ENCODE measurements at regions not wholly inside any gene's neighbourhood (a gene's known extent, or its start where the extent isn't known, plus 50 kb on each side); places are given as distances from the start of the nearest gene placed in this dataset.

DNA sequence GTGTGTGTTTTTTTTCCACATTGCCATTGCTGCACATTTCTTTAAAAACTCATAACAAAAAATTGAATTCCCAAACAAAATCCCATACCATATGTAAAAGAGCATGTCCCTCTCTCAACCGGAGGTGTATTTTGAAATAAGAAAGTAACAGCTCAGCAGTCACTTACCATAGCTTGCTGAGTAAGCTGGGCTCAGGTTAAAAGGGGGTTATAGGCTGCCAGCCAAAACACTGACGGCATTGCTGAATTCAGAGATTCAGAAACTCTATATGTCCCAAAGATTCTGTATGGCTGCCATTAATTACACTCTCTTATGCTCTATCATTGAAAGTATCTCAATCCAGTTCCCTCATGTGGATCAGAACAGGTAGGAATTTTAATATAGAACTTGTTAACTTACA lies 276.0 kb downstream of the FOXG1 start:
- no peak for DNase-seq

DNA sequence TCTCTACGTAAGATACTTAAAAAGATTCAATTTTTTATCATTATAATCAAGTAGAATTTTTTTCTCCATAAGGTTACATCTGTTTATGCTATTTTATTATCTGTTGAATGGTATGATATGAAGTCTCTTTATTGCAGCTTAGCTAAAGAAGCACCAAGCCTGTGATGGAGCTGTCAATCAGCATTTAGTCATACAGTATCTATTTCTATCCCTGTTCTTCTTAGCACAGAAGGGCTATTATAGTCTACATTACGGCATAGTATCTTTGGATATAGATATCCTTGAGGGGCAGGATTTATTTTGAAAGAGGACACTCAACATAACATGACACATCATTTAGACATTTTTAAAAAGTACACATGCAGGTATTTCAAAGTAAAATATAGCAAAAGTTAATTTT lies 277.1 kb downstream of the FOXG1 start:
- no peak for DNase-seq

DNA sequence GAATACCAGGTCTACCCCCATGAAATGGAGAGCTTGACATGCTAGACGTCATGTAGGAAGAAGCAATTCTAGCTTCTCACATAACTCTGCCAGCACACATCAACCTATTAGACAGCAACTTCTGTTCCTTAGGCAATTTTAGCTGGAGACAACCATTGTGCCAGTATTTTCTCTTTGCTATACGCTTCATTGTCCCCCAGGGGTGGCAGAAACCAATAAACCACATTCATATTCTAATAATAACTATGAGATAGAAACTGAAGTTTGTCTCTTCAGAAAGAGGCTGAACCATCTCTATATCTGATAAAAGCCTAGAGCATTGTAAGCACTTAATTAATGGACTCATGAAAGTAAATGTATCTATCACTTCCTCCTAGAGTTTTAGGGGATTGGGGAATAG lies 278.6 kb downstream of the FOXG1 start:
- no peak for DNase-seq

DNA sequence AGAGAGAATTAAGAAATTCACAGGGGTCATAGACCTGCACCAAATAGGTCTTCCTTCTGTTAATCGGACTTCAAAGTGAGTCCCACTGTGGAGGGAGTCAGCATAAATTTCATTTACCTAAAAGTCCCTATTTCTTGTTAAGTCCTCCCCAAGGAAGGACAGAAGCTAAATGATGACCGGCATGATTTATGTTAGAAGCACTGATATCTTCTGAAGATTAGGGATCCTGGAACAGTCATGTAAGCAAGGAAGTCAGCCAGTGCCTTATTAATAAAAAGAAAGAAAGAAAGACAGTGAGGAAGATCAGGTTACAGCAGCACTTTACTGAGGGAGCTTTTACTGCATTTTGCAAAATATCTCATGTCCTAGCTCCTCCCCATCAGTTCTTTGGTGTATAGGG lies 287.5 kb downstream of the FOXG1 start:
- DNase-seq: no peak

DNA sequence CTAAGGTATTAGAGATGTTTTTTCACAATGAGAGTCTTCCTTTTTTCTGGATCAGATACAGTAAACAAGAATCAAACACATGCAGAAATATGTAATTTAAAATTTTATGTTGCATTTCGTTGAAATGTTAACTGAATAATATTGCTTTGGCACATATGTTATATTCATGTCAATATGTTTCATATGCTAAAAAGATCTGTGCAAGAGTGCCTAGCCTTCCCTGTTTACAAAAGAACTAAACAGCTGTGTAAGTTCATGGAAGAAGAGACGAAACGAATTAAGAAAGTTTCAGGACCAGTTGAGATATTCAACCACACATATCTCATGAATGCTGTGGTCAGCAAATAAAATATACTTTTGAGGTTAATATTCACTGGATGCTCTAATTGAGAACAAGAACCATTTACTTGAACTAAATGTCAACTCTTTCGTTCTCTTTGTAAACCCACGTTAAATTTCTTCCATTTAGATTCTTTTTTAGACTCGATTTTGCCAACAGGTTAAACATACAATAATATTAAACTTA lies 289.5 kb downstream of the FOXG1 start:
- no peak for DNase-seq

DNA sequence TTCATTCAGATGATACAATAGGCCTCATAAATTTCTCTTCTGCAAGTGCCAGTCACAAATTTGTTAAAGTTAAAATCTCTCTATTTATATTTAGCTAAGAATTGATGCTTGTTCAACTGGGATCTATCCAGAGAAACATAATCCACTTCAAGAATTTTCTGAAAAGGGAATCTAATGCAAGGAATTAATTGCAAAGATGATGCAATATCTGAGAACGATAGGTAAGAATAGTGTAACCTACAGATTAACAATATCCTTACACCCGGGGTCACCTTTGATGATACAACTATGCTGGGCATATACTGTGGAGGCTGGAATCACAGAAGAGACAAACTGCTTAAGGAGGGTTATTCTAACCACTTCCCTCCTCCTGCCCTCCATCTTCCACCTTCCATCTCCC lies 295.1 kb downstream of the FOXG1 start:
- no peak for DNase-seq

DNA sequence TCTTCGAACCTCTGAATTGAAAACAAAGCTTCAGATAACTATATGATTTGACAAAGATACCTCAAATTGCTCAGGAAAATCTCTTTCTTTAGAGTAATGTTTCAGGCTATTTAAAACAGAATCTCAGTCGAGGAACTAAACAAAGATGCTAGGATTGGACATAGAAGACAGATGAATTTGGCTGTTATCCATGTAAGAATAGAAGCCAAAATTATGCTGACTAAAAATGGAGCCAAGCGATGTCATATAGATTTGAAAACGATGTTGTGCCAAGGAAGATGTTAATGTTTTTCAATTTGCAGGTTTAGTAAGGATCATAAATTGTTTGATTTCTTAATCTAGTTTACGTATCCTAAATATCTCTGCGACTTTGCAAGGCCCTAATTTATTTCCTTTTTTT lies 295.9 kb downstream of the FOXG1 start:
- DNase-seq: no peak

DNA sequence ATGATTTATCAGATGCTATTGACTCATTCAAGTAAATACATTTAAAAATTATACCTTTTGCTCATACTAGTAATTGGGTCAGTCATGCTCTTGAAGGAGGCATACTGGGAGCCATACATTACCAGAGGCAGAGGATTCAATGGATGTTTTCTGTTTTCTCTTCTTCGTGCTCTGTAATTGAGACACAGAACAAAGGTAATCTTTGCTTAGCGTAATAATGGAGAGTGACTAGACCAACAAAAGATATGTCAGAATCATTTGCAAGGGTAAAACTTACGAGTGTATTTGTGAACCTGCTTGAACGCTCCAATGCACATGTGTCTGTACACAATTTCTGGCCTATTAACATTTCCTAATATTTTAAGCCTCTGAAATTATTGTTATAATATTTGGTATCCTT lies 296.4 kb downstream of the FOXG1 start:
- DNase-seq: peak; percentile 17

DNA sequence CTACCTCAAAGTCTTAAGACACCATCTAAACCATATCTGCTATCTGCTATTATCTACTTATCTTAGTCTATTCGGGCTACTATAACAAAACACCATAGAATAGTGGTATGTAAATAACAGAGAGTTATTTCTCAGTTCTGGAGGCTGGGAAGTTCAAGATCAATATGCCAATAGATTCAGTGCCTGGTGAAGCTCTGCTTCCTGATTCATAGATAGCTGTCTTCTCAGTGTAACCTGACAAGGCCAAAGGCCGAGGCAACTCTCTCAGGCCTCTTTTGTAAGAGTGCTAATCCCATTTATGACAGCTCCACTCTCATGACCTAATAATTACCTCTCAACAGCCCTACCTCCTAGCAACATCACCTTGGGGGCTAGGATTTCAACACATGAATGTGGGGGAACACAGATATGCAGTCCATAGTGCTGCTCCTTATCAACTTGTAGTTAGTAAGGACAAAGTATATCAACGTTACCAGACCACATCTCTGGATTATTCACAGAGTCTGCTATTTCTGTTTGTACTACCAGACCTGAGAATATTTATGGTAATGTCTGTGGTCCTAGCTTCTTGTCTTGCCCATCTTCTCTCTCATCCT lies 297.8 kb downstream of the FOXG1 start:
- no peak for DNase-seq

DNA sequence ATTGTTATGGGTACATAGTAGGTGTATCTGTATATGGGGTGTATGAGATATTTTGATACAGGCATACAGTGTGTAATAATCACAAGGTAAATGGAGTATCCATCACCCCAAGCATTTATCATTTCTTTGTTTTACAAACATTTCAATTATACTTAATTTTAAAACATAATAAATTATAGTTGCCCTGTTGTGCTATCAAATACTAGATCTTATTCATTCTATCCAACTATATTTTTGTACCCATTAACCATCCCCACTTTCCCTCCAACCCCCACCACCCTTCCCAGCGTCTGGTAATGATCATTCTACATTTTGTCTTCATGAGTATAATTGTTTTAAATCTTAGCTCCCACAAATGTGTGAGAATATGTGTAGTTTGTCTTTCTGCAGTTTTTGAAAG lies 302.6 kb downstream of the FOXG1 start:
- no peak for DNase-seq

DNA sequence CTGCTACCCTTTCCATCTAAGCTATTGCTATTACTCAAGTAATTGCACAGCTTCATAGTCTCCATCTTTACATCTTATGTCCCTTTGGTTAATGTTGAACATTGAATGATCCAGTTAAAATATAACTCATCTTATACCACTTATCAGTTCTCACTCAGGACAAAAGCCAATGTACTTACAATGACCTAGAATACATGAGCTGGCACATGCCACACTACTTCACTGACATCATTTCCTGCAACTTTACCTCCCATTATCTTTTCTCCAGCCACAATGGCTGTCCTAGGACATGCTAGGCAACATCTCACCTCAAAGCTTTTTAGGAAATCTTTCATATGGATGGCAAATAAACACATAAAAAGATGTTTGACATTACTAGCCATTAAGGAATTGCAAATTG lies 309.2 kb downstream of the FOXG1 start:
- DNase-seq: no peak

DNA sequence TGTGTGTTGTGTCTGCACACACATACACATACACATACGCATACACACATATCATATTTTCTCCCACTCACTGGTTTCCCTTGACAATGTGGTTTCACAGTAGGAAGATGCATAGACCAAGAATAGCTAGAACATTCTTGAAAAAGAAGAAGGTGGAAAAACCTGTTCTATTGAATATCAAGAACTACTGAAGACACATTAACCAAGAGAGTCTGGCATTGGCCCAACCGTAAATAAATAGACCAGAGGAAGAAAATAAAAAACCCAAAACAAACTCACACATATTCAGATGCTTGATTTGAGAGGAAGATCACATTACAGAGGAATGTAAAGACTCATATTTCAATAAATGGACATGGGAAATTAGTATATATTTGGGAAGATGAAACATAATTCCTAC lies 311.3 kb downstream of the FOXG1 start:
- DNase-seq: no peak

DNA sequence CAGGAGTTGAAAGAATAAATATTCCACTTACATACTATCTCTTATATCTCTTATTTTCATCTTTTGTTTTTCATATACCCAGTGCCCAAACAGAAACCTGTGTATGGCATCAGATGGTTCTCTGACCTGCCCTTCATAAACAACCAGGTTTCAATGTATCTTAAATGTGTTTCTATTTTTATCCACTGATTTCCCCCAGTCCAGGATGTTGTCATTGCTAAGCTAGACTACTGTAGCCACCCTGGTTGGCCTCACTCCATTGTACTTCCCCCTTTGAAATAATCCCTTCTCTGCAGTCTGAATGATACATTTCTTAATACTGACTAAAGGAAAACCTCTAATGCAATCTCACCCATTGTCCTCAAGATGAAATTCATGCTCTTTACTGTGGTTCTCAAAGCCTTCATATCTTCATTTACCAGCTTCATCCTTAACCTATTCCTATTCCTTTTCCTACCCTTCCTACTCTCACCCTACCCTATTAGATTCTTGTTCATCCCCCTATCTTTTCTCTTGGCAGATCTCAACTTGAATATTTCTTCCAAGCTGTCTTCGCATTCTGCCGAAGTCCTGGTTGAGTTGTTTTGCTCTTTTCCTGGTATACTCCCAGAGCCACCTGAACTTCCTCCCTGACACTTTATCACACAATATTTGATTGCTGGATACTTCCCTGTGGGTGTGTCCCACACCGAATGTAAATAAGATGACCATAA lies 312.4 kb downstream of the FOXG1 start:
- no peak for DNase-seq

DNA sequence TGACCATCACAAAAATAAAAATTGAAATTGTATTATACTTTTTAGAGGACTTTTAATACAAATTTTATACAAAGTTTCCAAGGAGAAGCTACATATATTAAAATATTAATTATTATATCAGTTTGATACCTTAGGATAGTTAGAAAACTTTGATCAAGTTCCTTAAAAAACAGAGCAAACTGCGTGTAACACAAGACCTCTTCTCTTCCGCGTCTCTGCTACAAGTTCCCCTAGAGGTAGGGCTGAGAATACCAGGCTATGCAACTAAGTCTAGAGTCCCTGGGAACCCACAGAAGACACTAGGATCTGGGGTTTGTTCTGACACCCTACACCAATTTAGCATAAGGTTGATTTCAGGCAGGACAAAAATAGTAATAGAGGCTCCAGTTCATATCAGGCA lies 319.0 kb downstream of the FOXG1 start:
- DNase-seq: no peak

DNA sequence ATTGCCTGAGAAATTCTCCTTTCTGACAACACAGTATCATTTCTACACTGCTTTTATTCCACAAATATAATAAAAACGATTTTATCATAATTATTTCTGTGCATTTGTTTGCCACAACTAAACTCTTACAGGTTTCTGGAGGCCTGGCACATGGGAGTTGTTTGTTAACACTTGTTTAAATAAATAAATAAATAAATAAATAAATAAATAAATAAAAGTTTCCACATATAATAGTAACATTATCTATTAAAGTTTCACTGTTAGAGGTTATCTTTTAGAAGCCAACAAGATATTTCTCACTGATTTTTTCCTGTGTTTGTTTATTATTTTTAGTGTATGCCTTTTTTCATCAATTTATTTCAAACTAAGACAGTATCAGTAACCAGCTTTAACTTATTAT lies 323.3 kb downstream of the FOXG1 start:
- DNase-seq: no peak

DNA sequence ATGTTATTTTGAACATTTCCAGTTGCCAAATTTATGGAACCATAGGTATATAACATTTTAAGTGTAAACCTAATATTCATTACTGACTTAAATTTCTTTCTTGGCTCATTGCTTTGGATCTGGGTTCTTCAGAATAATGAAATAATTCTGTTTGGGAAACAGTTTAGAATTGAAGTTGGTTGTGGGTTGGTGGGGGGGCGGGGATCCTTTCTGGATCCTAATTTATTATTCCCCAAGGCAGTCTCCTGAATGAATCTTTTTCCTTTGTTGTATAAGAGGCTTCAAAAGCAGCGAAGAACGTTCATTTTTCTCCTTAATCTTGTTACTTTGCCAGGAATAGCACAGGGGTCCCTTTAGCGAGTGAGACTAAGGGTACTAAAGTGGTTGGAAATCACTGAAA lies 325.5 kb downstream of the FOXG1 start:
- no peak for DNase-seq

DNA sequence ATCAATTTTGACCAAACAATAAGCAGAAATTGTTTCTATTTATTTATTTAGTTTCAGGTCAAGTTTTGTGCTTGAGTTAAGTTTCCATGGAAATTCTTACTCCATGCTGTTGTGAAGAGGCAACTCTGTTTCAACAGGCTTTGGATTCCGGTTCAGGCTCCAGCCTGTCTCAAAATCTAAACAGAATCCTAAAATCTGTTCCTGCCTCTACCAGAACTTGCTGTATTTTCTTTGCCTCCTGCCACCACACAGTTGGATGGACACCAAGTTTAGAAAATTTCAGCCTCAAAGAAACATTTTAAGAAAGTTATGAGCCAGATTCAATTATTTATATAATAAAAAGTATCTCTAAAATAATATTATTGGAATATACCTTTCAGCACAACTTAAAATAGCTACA lies 330.9 kb downstream of the FOXG1 start:
- no peak for DNase-seq

DNA sequence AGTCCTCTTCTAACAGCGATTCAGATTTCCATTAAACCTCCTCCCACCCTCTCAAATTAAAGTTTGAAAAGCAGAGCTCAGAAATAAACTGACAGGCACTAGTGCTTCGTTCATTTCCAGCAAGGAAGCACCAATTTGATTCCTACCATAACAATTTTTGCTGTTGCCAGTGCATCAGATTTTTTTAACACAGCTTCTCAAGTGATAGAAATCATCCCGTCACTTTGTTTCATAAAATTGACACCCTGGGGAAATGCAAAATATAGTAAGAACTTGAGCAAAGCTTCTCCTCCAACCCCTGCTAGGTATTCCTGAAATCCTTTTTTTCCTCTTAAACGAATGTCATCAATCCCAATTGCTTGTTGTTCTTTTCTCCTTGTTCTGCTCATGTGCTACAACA lies 332.1 kb downstream of the FOXG1 start:
- no peak for DNase-seq

DNA sequence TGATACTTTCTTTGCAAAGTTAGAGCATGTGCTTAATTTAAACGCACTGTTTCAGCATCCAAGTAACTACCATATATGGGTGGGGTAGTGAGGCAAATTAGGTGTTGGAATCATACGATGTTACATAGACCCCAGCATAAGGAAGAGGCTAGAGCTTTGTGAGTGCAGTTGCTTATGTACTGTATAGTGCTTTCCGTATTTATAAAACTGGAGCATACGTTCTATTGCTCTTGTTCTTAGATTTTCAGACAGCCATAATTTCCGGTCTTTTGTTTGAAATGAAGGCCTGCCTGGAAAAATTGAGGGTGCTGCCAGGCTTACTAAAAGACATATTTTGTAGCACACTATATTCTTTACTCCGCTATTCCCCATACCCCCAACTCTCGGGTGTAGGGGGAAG lies 335.7 kb downstream of the FOXG1 start:
- DNase-seq: no peak

DNA sequence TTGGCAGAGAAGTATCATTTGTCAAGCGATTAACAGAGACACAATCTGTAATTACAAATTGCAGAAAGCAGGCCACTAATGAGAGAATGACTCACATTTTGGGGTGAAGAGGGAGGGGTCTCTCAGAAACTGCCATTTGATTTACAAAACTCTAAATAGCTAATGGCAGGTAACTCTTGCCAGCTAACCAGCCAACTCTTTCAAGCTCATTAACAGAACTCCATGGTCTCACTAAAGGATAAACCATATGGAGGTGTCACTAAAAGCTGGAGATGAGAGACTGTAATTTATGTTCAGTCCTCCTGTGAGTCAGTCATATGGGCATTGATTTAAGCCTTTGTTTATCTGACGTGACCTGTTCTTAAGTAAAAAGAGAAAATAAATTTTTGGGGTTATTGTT lies 336.4 kb downstream of the FOXG1 start:
- peak; percentile 95 for DNase-seq

DNA sequence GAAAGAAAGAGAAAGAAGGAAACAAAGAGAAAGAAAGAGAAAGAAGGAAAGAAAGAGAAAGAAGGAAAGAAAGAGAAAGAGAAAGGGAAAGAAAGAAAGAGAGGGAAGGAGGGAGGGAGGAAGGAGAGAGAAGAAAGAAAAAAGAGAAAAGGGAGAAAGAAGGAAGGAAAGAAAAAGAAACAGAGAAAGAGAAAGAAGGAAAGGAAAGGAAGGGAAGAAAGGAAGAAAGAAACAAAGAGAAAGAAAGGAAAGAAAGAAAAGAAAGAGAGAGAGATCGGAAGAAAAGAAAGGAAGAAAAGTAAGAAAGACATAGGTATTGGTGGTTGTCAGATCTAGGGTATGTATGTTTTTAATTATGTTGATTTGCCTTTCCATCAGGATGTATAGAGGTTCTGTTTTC lies 342.3 kb downstream of the FOXG1 start:
- no peak for DNase-seq

DNA sequence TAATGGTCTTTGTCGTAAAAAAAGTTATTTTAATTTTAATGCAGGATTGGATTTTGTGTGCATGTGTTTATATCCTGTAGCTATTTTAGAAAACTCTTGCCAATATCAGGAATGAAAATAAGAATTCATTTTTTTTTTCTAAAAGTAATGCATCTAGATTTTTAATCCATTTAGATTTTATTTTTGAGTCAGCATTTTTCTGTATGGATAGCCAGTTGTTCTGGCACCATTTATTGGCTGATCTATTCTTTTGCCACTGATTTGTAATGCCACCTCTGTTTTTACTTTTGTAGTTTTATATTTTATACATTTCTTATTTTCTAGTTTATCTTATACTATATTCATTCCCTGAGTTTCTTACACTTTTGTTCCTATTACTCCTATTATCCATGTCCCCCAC lies 343.0 kb downstream of the FOXG1 start:
- no peak for DNase-seq

DNA sequence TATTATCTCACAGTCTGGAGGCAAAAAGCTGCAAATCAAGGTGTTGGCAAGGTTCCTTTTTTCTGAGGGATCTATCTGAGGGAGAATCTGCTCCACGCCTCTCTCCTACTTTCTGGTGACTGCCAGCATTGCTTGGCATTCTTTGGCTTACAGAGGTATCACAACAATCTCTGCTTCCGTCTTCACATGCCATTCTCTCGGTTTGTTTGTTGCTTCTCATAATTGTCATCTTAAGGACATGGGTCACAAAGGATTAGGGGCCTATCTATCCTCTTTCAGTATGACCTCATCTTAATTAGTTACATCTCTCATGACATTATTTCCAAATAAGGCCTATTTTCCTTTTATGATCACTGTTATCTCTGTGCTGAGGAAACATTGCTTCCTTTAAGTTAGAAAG lies 345.0 kb downstream of the FOXG1 start:
- DNase-seq: no peak

DNA sequence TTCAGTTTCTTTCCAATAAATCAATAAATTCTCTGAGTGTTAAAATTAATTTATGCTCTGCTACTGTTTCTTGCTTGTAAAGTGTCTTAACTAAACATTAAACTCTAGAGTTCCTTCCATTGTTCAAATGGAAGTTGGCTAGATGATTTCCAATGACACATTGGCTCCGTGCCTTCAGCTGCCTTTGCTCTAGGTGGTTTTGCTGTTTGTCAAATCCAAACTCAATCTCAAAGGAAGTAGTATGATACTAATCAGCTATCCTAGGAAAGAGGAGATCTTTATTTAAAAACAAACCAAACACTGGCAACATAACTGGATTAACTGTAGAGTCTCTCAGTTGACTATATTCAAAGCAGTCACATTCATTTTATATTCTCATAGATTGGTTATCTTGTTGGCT lies 356.4 kb downstream of the FOXG1 start:
- no peak for DNase-seq

DNA sequence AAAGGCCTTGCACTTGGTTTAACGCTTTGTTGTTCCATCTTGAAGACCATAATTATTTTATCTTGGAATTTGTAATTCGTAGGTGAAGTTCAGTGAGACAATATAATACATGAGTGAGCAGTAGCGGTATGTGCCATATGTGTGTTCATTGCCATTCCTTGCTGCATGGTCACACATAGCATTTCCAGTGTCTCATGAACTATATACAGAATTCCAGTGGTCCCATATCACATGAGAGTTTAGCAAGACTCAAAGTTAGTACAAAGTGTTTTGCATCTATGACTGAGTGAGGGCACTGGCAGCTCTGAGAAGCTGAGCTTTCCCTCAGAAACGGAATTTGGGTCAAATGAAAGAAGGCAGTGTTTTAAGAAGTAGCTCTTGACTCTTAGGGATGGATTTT lies 359.8 kb downstream of the FOXG1 start:
- no peak for DNase-seq
